Lower leg skin (tissue), 4 donors: ENCODE measurements at regions not wholly inside any gene's neighbourhood (a gene's known extent, or its start where the extent isn't known, plus 50 kb on each side); places are given as distances from the start of the nearest gene placed in this dataset.

Source experiments
- DNase-seq, 2 donors: peaks; one replicate each; pipeline ENCODE4 v3.0.0-alpha.2; 2019; ENCODE audit warnings: low spot score in 2 of 2
- H3K4me3 ChIP-seq: fragments of 200-600 bp; sonication (generic); 2 replicates; pipeline ENCODE4 v1.5.1; 2017; ENCODE audit warnings: mild to moderate bottlenecking, low read depth; ENCODE audit not compliant: poor library complexity, severe bottlenecking
- POLR2A ChIP-seq, 2 donors: fragments of 450-650 bp; IDR thresholded peaks; one replicate each; pipeline ENCODE4 v1.6.1; 2016 to 2017; ENCODE audit warnings: antibody characterized with exemption in 2 of 2, mild to moderate bottlenecking in 1 of 2, moderate library complexity in 1 of 2
- WGBS, 2 donors: methylation state at CpG; one replicate each; pipeline ENCODE4 v1.1.5; 2018; 5-methylcytosine and 5-hydroxymethylcytosine counted together
- intact Hi-C: fragments of 100-400 bp; cut with DNase I; formaldehyde crosslinking; loops from one replicate; pipeline ENCODE4 v1.15.0; 2023; ENCODE audit warnings: low total_unique reads
- TF ChIP-seq, protein P1 (sequence below), 3 donors: fragments of 450-650 bp; IDR thresholded peaks; one replicate each; pipeline ENCODE4 v1.5.1; 2016; ENCODE audit warnings: antibody characterized with exemption in 3 of 3, mild to moderate bottlenecking in 3 of 3, moderate library complexity in 2 of 3

DNA sequence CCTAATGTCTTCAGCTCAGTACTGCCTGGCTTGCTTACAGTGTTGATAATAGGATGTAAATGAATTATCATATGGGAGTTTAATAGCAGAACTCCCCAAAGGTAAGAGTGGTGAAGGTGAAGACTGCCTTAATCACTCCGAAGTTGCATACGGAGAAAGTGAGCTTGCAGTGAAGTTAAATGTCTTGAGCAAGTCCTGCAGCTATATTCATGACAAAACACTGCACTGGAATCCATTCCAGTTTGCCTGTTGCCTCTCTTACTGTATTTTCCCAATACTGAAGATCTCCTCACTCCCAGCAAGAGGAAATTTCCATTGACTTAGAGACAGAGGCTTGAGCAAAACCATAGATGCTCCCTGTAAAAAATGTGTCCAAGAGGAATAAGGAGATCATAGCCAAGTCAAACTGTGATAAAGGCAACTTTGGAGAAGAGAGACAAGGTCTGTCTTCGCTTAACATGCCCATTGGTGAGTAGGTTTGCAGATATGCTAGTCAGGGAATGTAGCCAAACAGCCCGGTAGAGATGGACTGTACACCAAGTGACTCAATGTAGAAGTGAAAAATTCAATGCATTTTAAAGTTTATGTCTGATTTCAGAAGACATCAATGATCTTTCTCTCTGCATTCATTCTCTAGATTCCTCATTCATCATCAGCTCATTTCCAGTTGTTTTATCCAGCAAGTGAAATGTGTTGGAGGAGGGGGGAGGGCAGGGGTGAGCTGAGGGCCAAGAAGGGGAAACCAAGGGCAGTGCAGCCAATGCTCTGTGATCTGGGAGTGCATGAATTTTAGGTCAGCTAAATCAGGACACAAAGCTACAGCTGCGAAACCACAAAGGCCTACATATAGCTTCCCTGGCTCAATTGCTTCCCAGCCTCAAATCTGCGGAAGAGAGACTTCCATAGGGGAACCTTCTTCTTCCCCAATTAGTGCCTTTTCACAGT, 667.1 kb upstream of the NR2F2 start:
- H3K4me3 ChIP-seq = no peak overlapping the region
- intact Hi-C loops = no loop called here
- TF ChIP-seq POLR2A (IDR thresholded peaks at IDR 0.05) = no peak
- TF ChIP-seq, protein P1, sequence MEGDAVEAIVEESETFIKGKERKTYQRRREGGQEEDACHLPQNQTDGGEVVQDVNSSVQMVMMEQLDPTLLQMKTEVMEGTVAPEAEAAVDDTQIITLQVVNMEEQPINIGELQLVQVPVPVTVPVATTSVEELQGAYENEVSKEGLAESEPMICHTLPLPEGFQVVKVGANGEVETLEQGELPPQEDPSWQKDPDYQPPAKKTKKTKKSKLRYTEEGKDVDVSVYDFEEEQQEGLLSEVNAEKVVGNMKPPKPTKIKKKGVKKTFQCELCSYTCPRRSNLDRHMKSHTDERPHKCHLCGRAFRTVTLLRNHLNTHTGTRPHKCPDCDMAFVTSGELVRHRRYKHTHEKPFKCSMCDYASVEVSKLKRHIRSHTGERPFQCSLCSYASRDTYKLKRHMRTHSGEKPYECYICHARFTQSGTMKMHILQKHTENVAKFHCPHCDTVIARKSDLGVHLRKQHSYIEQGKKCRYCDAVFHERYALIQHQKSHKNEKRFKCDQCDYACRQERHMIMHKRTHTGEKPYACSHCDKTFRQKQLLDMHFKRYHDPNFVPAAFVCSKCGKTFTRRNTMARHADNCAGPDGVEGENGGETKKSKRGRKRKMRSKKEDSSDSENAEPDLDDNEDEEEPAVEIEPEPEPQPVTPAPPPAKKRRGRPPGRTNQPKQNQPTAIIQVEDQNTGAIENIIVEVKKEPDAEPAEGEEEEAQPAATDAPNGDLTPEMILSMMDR (IDR thresholded peaks at IDR 0.05) = no peak
- DNase-seq = no peak
- 79 to 85% methylated on average over 6 of the region's 6 CpGs for WGBS, 2 donors

DNA sequence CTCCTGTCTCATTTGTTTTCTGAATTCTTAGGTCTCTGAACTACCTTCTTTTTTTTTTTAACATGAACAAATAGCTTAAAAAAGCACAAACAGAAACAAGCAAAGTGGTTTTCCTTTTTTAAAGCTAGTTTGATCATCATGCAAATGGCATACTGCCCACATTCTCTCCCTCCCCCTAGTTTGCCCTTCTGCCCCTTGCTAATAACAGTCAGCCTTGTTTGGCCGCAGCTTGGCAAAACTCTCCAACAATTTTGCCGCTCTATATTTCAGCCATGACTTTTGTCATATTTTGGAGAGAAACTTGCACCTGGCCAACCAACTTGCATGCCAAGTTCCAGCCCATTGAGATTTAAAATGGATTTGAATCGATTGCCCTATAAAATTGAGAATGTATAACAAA, 666.0 kb upstream of the NR2F2 start:
- no peak for DNase-seq
- H3K4me3 ChIP-seq = no peak overlapping the region
- intact Hi-C loops = no loop called here
- WGBS, 2 donors = 74 to 80% methylated on average over 3 of the region's 3 CpGs
- no peak for TF ChIP-seq POLR2A (IDR thresholded peaks at IDR 0.05)
- TF ChIP-seq, protein P1 (IDR thresholded peaks at IDR 0.05) = no peak

DNA sequence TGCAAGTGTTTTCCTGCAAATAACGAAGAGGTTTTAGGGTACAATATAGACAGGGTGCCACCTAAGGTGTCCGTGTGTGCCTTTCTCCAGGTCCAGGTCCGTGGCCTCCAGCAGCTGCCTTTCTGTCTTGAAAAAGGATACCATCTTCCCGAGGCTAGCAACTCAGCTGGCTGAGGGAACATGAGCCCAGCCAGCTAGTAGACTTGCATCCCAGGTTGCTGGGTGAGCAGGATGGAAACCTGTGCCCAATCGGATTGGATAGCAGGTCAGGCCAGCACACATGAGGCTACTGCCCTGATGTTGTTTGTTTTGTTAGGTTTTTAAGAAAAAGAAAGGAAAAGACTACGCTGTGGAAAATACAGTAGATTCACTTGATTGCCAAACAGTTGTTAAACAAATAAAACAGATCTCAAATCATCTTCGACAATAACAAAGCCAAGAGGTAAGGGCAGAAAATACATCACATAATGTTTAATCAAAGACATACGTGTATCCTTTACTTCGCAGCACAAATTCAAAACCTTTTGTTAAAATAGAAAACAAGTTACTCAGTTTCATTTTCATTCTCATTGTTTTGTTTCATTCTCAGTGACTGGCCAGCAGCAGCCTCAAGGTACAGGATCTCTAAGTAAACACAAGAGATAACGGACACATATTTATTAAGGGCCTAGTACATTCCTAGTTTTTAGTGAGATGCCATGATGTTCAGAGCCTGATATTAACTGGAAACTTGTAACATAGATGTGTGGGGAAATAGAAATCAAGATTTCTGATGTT, 661.2 kb upstream of the NR2F2 start:
- H3K4me3 ChIP-seq = no peak overlapping the region
- DNase-seq = no peak
- 59% methylated on average over 10 of the region's 10 CpGs for WGBS, 2 donors
- TF ChIP-seq, protein P1 (IDR thresholded peaks at IDR 0.05) = no peak
- TF ChIP-seq POLR2A (IDR thresholded peaks at IDR 0.05) = no peak
- intact Hi-C loops = no loop called here

GRCh38 chr15:95674031-95674430, 656.5 kb upstream of the NR2F2 start:
- H3K4me3 ChIP-seq = no peak overlapping the region
- no peak for DNase-seq
- no peak for TF ChIP-seq POLR2A (IDR thresholded peaks at IDR 0.05)
- TF ChIP-seq, protein P1 (IDR thresholded peaks at IDR 0.05) = no peak
- intact Hi-C loops = no loop called here
- 74 to 77% methylated on average over 4 of the region's 4 CpGs for WGBS, 2 donors

GRCh38 chr15:95676500-95676899, 654.0 kb upstream of the NR2F2 start:
- H3K4me3 ChIP-seq = no peak overlapping the region
- intact Hi-C loops = no loop called here
- TF ChIP-seq POLR2A (IDR thresholded peaks at IDR 0.05) = no peak
- TF ChIP-seq, protein P1 (IDR thresholded peaks at IDR 0.05) = no peak
- 88 to 92% methylated on average over 3 of the region's 3 CpGs for WGBS, 2 donors
- no peak for DNase-seq
